ENCODE measurements at regions not wholly inside any gene's neighbourhood (a gene's known extent, or its start where the extent isn't known, plus 50 kb on each side); places are given as distances from the start of the nearest gene placed in this dataset.

- H3K4me2 ChIP-seq (ENCODE audit: insufficient read depth, low read length): no peak overlapping the region
- ATAC-seq (ENCODE audit: insufficient read depth, low read depth): no peak
- no peak overlapping the region for H3K27ac ChIP-seq (ENCODE audit: low read length)
- no peak for DNase-seq
- H3K79me2 ChIP-seq (ENCODE audit: insufficient read depth, low read length): no peaks in the 10 kb centered on the region
- H3K36me3 ChIP-seq (ENCODE audit: insufficient read depth, low read length): no peaks in the 10 kb centered on the region
- H3K4me3 ChIP-seq (ENCODE audit: low read depth in 1 of 2, low read length in 2 of 2): no peak overlapping the region
- no peaks in the 10 kb centered on the region for H3K4me1 ChIP-seq (ENCODE audit: insufficient read depth, low read length)
- H3K27me3 ChIP-seq (ENCODE audit: insufficient read depth, low read length, poor library complexity): no peaks in the 10 kb centered on the region
- TF ChIP-seq EZH2 (IDR thresholded peaks at IDR 0.05; ENCODE audit: borderline replicate concordance, low read depth, low read length, severe bottlenecking): no peak
- no peak for TF ChIP-seq CTCF (IDR thresholded peaks at IDR 0.05; ENCODE audit: borderline replicate concordance, extremely low read depth, low read length, poor library complexity, severe bottlenecking)
- no peaks in the 10 kb centered on the region for H3K9me3 ChIP-seq (ENCODE audit: insufficient read depth, low read length, severe bottlenecking)
- H2AFZ ChIP-seq (ENCODE audit: low read depth, low read length): no peak overlapping the region
- no peaks in the 10 kb centered on the region for H4K20me1 ChIP-seq (ENCODE audit: insufficient read depth, low read length)
- no peak overlapping the region for H3K9ac ChIP-seq (ENCODE audit: low read depth, low read length)
Observed at GRCh38 chr3:40843851-40844548, 319.2 kb downstream of the ZNF621 start.

DNA sequence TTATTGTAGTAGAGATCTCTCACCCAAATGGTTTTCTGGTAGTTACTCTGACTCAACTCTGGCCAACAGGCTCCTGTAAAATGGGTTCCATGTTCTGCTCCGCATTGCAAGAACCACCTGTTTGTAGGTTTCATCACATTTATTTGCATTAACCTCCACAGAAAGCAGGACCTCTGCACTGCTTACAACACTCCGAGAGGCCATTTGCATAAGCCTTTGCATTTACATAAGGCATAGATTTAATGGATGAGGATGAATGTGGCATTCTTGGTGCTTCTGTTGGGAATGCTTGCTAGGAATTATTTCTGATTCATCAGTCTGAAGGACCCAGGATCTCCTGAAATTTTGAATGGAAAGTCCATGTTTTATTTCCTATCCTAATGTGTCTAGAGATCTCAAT, 320.1 kb downstream of the ZNF621 start:
- Histone ChIP-seq H3K4me3 (ENCODE audit: low read depth in 1 of 2, low read length in 2 of 2) (no peak overlapping the region), H3K27me3 (ENCODE audit: insufficient read depth, low read length, poor library complexity) (no peaks in the 10 kb centered on the region), H4K20me1 (ENCODE audit: insufficient read depth, low read length) (no peaks in the 10 kb centered on the region), H3K27ac (ENCODE audit: low read length) (no peak overlapping the region), H3K4me2 (ENCODE audit: insufficient read depth, low read length) (no peak overlapping the region), H3K4me1 (ENCODE audit: insufficient read depth, low read length) (no peaks in the 10 kb centered on the region), H2AFZ (ENCODE audit: low read depth, low read length) (no peak overlapping the region), H3K79me2 (ENCODE audit: insufficient read depth, low read length) (no peaks in the 10 kb centered on the region), H3K9ac (ENCODE audit: low read depth, low read length) (no peak overlapping the region), H3K36me3 (ENCODE audit: insufficient read depth, low read length) (no peaks in the 10 kb centered on the region), H3K9me3 (ENCODE audit: insufficient read depth, low read length, severe bottlenecking) (no peaks in the 10 kb centered on the region)
- ATAC-seq (ENCODE audit: insufficient read depth, low read depth) (no peak), DNase-seq (no peak)
- no peak for TF ChIP-seq EZH2 (IDR thresholded peaks at IDR 0.05; ENCODE audit: borderline replicate concordance, low read depth, low read length, severe bottlenecking)
- no peak for TF ChIP-seq CTCF (IDR thresholded peaks at IDR 0.05; ENCODE audit: borderline replicate concordance, extremely low read depth, low read length, poor library complexity, severe bottlenecking)

DNA sequence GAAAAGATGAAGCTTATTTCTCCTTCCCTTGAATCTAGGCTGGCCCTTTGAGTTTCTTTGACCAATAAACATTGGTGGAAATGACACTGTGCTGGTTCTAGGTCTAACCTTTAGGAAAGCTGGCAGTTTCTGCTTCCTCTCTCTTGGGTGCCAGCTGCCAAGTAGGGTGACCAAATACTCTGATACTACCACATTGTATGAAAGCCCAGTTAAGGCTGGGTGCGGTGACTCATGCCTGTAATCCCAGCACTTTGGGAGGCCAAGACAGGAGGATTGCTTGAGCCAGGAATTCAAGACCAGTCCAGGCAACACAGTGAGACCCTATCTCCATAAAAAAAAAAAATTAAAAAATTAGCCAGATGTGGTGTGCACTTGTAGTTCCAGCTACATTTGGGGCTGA, 320.7 kb downstream of the ZNF621 start:
- Histone ChIP-seq H3K36me3 (ENCODE audit: insufficient read depth, low read length) (no peaks in the 10 kb centered on the region), H3K4me3 (ENCODE audit: low read depth in 1 of 2, low read length in 2 of 2) (no peak overlapping the region), H3K9ac (ENCODE audit: low read depth, low read length) (no peak overlapping the region), H3K9me3 (ENCODE audit: insufficient read depth, low read length, severe bottlenecking) (no peaks in the 10 kb centered on the region), H2AFZ (ENCODE audit: low read depth, low read length) (no peak overlapping the region), H3K4me2 (ENCODE audit: insufficient read depth, low read length) (no peak overlapping the region), H3K4me1 (ENCODE audit: insufficient read depth, low read length) (no peaks in the 10 kb centered on the region), H4K20me1 (ENCODE audit: insufficient read depth, low read length) (no peaks in the 10 kb centered on the region), H3K27me3 (ENCODE audit: insufficient read depth, low read length, poor library complexity) (no peaks in the 10 kb centered on the region), H3K79me2 (ENCODE audit: insufficient read depth, low read length) (no peaks in the 10 kb centered on the region), H3K27ac (ENCODE audit: low read length) (no peak overlapping the region)
- ATAC-seq (ENCODE audit: insufficient read depth, low read depth): no peak
- DNase-seq: no peak
- TF ChIP-seq EZH2 (IDR thresholded peaks at IDR 0.05; ENCODE audit: borderline replicate concordance, low read depth, low read length, severe bottlenecking): no peak
- no peak for TF ChIP-seq CTCF (IDR thresholded peaks at IDR 0.05; ENCODE audit: borderline replicate concordance, extremely low read depth, low read length, poor library complexity, severe bottlenecking)

Measured in DND-41 (cell line).